HepG2 (cell line): ENCODE measurements at regions not wholly inside any gene's neighbourhood (a gene's known extent, or its start where the extent isn't known, plus 50 kb on each side); places are given as distances from the start of the nearest gene placed in this dataset.

Experiments
- ATAC-seq: fragments of 200-7000 bp; cut with Tn5 transposase; 3 replicates; pipeline ENCODE4 v1.9.1; 2020; ENCODE audit warnings: mild to moderate bottlenecking, moderate library complexity
- BruUV-seq: library from RNA; stranded (reverse); fragments of 400-500 nt; replicated peaks from 2 replicates; lab custom pipeline; 2021; lab: Mats Ljungman, UMichigan
- CTCF ChIA-PET: fragments of 300-600 bp; formaldehyde crosslinking; extraction: SDS; loops from one replicate; lab custom pipeline; 2021; ENCODE audit warnings: low total read pairs, inconsistent platforms, low intra/inter-chr PET ratio; lab: Yijun Ruan, JAX
- POLR2A ChIA-PET: fragments of 350-600 bp; sonication (Branson Sonifier 250); formaldehyde crosslinking; loops from one replicate; lab custom pipeline; 2020; ENCODE audit warnings: antibody characterized with exemption, inconsistent platforms; lab: Yijun Ruan, JAX
- DNase-seq: peaks from one replicate; pipeline ENCODE4 v3.0.0-alpha.2; 2015; ENCODE audit warnings: low spot score
- FAIRE-seq: peaks from 3 replicates; lab custom pipeline; 2011; peaks lifted over from hg19 to GRCh38; lab: Jason Lieb, UNC
- H2AFZ ChIP-seq: one replicate; pipeline ENCODE4 v1.6.1; 2011; ENCODE audit warnings: low read length, inconsistent platforms
- H3K27ac ChIP-seq: fragments of 300-600 bp; 3 replicates; pipeline ENCODE4 v1.8.0; 2011; ENCODE audit warnings: mixed run types, mild to moderate bottlenecking, mixed read lengths, low read length, inconsistent platforms; ENCODE audit not compliant: insufficient read depth; ENCODE audit errors: extremely low read length
- H3K27me3 ChIP-seq, 2 experiments: fragments of 200-600 bp in 1 of 2; 2 replicates in 1 of 2; 3 replicates in 1 of 2; pipeline versions ENCODE4 v1.6.0 to v1.8.0; 2011; ENCODE audit warnings: low read length in 2 of 2, mild to moderate bottlenecking in 2 of 2, moderate library complexity in 2 of 2, inconsistent platforms in 1 of 2; ENCODE audit not compliant: insufficient read depth in 2 of 2, control insufficient read depth in 1 of 2
- H3K36me3 ChIP-seq, 2 experiments: fragments of 200-600 bp in 1 of 2; replicated peaks in 1 of 2; 2 replicates in 1 of 2; 3 replicates in 1 of 2; pipeline versions ENCODE4 v1.5.1 to v1.8.0; 2011; ENCODE audit warnings: low read length in 2 of 2, inconsistent platforms in 1 of 2; ENCODE audit not compliant: insufficient read depth in 2 of 2, control insufficient read depth in 1 of 2
- H3K4me1 ChIP-seq: 2 replicates; pipeline ENCODE4 v1.5.1; 2012; ENCODE audit warnings: low read length, inconsistent platforms; ENCODE audit not compliant: insufficient read depth
- H3K4me2 ChIP-seq: 2 replicates; pipeline ENCODE4 v1.6.0; 2011; ENCODE audit warnings: low read depth, low read length, inconsistent platforms
- H3K4me3 ChIP-seq, 3 experiments: fragments of 200-600 bp in 1 of 3; sonication (generic), shearing (Covaris generic) in 1 of 3; replicated peaks in 1 of 3; 2 replicates each; pipeline ENCODE4 v1.5.1; 2011 to 2016; ENCODE audit warnings: low read length in 3 of 3, inconsistent platforms in 2 of 3, low read depth in 2 of 3, mild to moderate bottlenecking in 2 of 3, control low read depth in 1 of 3, mixed read lengths in 1 of 3; ENCODE audit not compliant: insufficient read depth in 1 of 3
- H3K79me2 ChIP-seq: one replicate; pipeline ENCODE4 v1.6.1; 2011; ENCODE audit warnings: low read length, inconsistent platforms; ENCODE audit not compliant: insufficient read depth
- H3K9ac ChIP-seq: 2 replicates; pipeline ENCODE4 v1.6.0; 2011; ENCODE audit warnings: mild to moderate bottlenecking, low read depth, low read length, inconsistent platforms; ENCODE audit not compliant: insufficient read depth
- H3K9me3 ChIP-seq: 2 replicates; pipeline ENCODE4 v1.5.1; 2012; ENCODE audit warnings: mild to moderate bottlenecking, low read length
- H4K20me1 ChIP-seq: 2 replicates; pipeline ENCODE4 v1.6.0; 2011; ENCODE audit warnings: inconsistent platforms, mild to moderate bottlenecking, low read length, moderate library complexity; ENCODE audit not compliant: insufficient read depth
- FOXK2 ChIP-seq: fragments of 450-650 bp; IDR thresholded peaks from 2 replicates; pipeline ENCODE4 v1.6.1; 2016
- HOXA5 ChIP-seq: sonication (generic); formaldehyde crosslinking; IDR thresholded peaks from 2 replicates; pipeline ENCODE4 v1.4.0; 2020; ENCODE audit warnings: missing genetic modification reagents
- PTBP1 ChIP-seq: fragments of 200-400 bp; formaldehyde crosslinking; IDR thresholded peaks from 2 replicates; pipeline ENCODE4 v1.6.1; 2018; ENCODE audit warnings: low read length, low read depth; ENCODE audit not compliant: poor library complexity, severe bottlenecking
- SMYD3 ChIP-seq: sonication (generic); formaldehyde crosslinking; IDR thresholded peaks from 2 replicates; pipeline ENCODE4 v1.8.1; 2023; ENCODE audit warnings: mild to moderate bottlenecking, missing genetic modification reagents
- STAG1 ChIP-seq: sonication (generic); formaldehyde crosslinking; IDR thresholded peaks from 2 replicates; pipeline ENCODE4 v1.4.0; 2020; ENCODE audit warnings: missing genetic modification reagents
- ZNF607 ChIP-seq: sonication (generic); formaldehyde crosslinking; IDR thresholded peaks from 2 replicates; pipeline ENCODE4 v1.5.1; 2020; ENCODE audit warnings: missing genetic modification reagents, mild to moderate bottlenecking, borderline replicate concordance
- ZNF674 ChIP-seq: sonication (generic); formaldehyde crosslinking; IDR thresholded peaks from 2 replicates; pipeline ENCODE4 v1.5.0; 2020; ENCODE audit warnings: low read depth, mild to moderate bottlenecking, missing genetic modification reagents
- ZNF780A ChIP-seq: sonication (generic); formaldehyde crosslinking; IDR thresholded peaks from 2 replicates; pipeline ENCODE4 v1.8.0; 2022; ENCODE audit warnings: mild to moderate bottlenecking, missing genetic modification reagents, moderate library complexity
- ZSCAN21 ChIP-seq: sonication (generic); formaldehyde crosslinking; IDR thresholded peaks from 2 replicates; pipeline ENCODE4 v1.8.0; 2022; ENCODE audit warnings: mild to moderate bottlenecking, missing genetic modification reagents, moderate library complexity, borderline replicate concordance
- WGBS: methylation state at CpG from one replicate; pipeline ENCODE4 v1.1.6; 2017; ENCODE audit warnings: low lambda C conversion rate; 5-methylcytosine and 5-hydroxymethylcytosine counted together
- in situ Hi-C: cut with HindIII; loops from 2 replicates; pipeline ENCODE4 v1.10.0; 2017; ENCODE audit warnings: low pct_unique_long_range_greater_than_20kb; ENCODE audit not compliant: extremely low pct_ligation_motif_present
- intact Hi-C: fragments of 100-400 bp; cut with micrococcal nuclease; formaldehyde crosslinking; loops from one replicate; pipeline ENCODE4 v1.10.0; 2022; ENCODE audit not compliant: unreplicated experiment
- TF ChIP-seq, protein P1 (sequence below): sonication (generic); formaldehyde crosslinking; IDR thresholded peaks from 2 replicates; pipeline ENCODE4 v1.5.0; 2020; ENCODE audit warnings: mild to moderate bottlenecking, missing genetic modification reagents, borderline replicate concordance
- TF ChIP-seq, protein P2 (sequence below): sonication (generic); formaldehyde crosslinking; IDR thresholded peaks from 2 replicates; pipeline ENCODE4 v1.8.0; 2022; ENCODE audit warnings: mild to moderate bottlenecking, missing genetic modification reagents, moderate library complexity

DNA sequence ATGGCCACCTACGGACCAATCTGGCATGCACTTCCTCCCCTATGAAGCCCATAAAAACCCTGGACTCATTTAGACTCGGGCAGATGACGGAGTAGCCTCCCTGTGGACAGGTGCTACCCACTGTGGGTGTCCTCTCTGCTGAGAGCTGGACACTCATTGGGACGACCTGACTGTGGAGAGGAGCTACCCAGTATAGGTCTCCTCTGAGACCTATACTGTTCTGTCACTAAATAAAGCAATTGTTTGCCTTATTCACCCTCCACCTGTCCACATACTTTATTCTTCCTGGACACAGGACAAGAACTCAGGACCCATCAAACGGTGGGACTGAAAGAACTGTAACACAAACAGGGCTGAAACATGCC, 53.3 kb upstream of the CADM2 start:
- BruUV-seq, result no TSS peak
- Histone ChIP-seq H3K36me3 (no peaks in the 10 kb centered on the region), H3K9ac (no peak overlapping the region), H3K79me2 (no peaks in the 10 kb centered on the region), H3K27ac (no peak overlapping the region), H3K9me3 (peaks cover 10% of the 10 kb centered on the region; the same call in 1 of the 2 replicates), H4K20me1 (no peaks in the 10 kb centered on the region), H2AFZ (no peak overlapping the region), H3K4me2 (no peak overlapping the region), H3K4me3 (0 out of 6 replicates have a peak overlapping the region, but pooled peaks of 1 of the 3 experiments have one; percentile 4), H3K27me3 (no peaks in the 10 kb centered on the region; a peak in 1 of 5 replicates), H3K4me1 (no peaks in the 10 kb centered on the region)
- ChIA-PET POLR2A (no interaction called here), CTCF (no interaction called here)
- peak; percentile 38; the same call in 2 of the 3 replicates for ATAC-seq
- FAIRE-seq, result no peak
- in situ Hi-C loops (no loop called here), intact Hi-C loops (no loop called here)
- no peak for TF ChIP-seq HOXA5
- TF ChIP-seq SMYD3 (CRISPR knock-in tag), result no peak
- no peak for TF ChIP-seq ZSCAN21 (CRISPR knock-in tag)
- TF ChIP-seq FOXK2, result no peak
- TF ChIP-seq ZNF607 (CRISPR knock-in tag), result no peak
- no peak for TF ChIP-seq ZNF674 (CRISPR knock-in tag)
- DNase-seq, result no peak
- WGBS, result 5% methylated on average over 4 of the region's 5 CpGs

DNA sequence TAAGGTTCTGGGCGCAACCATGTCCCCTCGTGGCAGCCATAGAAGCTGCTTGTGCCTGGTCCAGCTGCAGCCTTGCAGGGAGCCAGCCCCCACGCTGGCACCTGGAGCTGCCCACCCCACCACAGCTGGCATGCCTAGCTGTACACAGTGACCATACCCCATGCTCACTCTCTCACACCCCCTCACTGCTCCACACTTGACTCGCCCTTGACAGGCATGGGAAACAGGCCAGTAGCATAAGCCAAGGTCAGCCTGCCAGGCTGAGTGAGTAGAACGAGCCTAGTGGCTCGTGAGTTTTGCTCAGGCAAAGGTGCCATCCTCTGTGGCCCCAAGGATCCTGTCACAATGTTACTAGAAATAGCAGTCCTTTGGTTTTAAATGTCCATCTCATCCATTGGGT, 52.7 kb upstream of the CADM2 start:
- intact Hi-C loops, result no loop called here
- Histone ChIP-seq H3K4me2 (no peak overlapping the region), H3K27me3 (no peaks in the 10 kb centered on the region; a peak in 1 of 5 replicates), H3K9me3 (peaks cover 5% of the 10 kb centered on the region; the same call in 1 of the 2 replicates), H2AFZ (no peak overlapping the region), H4K20me1 (no peaks in the 10 kb centered on the region), H3K36me3 (no peaks in the 10 kb centered on the region), H3K27ac (no peak overlapping the region), H3K4me3 (no peak overlapping the region), H3K9ac (no peak overlapping the region), H3K79me2 (no peaks in the 10 kb centered on the region), H3K4me1 (no peaks in the 10 kb centered on the region)
- no TSS peak for BruUV-seq
- ATAC-seq (peak; percentile 52), DNase-seq (no peak), FAIRE-seq (no peak)
- POLR2A ChIA-PET, result no interaction called here
- CTCF ChIA-PET, result no interaction called here
- WGBS, result no CpG with 5 or more reads among the region's 6 CpGs
- in situ Hi-C loops, result no loop called here
- TF ChIP-seq, protein P1, sequence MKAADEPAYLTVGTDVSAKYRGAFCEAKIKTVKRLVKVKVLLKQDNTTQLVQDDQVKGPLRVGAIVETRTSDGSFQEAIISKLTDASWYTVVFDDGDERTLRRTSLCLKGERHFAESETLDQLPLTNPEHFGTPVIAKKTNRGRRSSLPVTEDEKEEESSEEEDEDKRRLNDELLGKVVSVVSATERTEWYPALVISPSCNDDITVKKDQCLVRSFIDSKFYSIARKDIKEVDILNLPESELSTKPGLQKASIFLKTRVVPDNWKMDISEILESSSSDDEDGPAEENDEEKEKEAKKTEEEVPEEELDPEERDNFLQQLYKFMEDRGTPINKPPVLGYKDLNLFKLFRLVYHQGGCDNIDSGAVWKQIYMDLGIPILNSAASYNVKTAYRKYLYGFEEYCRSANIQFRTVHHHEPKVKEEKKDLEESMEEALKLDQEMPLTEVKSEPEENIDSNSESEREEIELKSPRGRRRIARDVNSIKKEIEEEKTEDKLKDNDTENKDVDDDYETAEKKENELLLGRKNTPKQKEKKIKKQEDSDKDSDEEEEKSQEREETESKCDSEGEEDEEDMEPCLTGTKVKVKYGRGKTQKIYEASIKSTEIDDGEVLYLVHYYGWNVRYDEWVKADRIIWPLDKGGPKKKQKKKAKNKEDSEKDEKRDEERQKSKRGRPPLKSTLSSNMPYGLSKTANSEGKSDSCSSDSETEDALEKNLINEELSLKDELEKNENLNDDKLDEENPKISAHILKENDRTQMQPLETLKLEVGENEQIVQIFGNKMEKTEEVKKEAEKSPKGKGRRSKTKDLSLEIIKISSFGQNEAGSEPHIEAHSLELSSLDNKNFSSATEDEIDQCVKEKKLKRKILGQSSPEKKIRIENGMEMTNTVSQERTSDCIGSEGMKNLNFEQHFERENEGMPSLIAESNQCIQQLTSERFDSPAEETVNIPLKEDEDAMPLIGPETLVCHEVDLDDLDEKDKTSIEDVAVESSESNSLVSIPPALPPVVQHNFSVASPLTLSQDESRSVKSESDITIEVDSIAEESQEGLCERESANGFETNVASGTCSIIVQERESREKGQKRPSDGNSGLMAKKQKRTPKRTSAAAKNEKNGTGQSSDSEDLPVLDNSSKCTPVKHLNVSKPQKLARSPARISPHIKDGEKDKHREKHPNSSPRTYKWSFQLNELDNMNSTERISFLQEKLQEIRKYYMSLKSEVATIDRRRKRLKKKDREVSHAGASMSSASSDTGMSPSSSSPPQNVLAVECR (CRISPR knock-in tag), result no peak
- TF ChIP-seq PTBP1 (no peak), STAG1 (CRISPR knock-in tag) (no peak), ZNF780A (CRISPR knock-in tag) (no peak)
- TF ChIP-seq, protein P2, sequence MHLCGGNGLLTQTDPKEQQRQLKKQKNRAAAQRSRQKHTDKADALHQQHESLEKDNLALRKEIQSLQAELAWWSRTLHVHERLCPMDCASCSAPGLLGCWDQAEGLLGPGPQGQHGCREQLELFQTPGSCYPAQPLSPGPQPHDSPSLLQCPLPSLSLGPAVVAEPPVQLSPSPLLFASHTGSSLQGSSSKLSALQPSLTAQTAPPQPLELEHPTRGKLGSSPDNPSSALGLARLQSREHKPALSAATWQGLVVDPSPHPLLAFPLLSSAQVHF (CRISPR knock-in tag), result no peak
